ENCODE measurements at regions not wholly inside any gene's neighbourhood (a gene's known extent, or its start where the extent isn't known, plus 50 kb on each side); places are given as distances from the start of the nearest gene placed in this dataset. TPM values are rescaled to one million over a fixed set of nuclear protein-coding genes. Genes with fewer than 3 reads are reported as not detected.
"Not testable (repeated sequence)": the region's sequence is repeated elsewhere in the genome, so short reads cannot be mapped to it uniquely, and the experiment has no call there.

DNA sequence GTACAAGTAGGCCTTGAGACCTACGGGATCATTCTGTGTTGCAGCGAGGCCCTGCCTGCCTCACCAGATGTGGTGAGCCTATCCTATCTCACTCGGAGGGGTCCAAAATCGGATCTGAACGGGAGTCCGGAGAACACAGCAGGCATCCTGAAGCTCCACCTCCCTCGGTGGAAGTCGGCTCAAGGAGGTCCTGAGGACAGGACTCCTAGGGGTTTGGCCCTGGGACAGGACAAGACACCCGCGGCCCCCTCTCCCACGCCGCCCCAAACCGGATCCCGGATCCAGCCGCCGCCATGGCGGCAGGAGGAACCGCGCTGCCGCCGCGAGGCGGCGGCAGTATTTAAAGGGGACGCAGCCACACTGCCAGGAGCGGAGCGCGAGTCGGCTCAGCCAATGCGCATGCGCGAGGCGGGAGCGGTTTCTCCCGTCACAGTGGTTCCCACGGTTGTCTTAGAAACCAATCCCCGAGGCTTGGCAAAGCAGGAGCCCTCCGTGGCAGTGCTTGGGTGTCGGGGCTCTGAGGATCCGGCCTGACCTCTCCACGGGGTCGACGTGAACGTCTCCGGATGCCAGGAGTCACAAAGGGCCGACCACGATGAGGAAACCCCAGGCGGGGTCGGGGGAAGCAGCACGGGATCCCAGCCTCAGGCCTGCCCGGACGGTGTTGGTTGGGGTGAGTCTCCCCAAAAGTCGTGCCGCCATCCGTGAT lies 454.6 kb upstream of the ZNG1F start:
- H3K4me1 ChIP-seq (ENCODE audit: insufficient read depth); DNase-seq (ENCODE audit: extremely low spot score); H3K36me3 ChIP-seq (ENCODE audit: insufficient read depth); H3K4me3 ChIP-seq (ENCODE audit: low read depth, low read length): not testable (repeated sequence)
- H3K27ac ChIP-seq (ENCODE audit: low read depth) = peak overlapping the region; percentile 23
- WGBS = 7% methylated on average over 55 of the region's 55 CpGs

DNA sequence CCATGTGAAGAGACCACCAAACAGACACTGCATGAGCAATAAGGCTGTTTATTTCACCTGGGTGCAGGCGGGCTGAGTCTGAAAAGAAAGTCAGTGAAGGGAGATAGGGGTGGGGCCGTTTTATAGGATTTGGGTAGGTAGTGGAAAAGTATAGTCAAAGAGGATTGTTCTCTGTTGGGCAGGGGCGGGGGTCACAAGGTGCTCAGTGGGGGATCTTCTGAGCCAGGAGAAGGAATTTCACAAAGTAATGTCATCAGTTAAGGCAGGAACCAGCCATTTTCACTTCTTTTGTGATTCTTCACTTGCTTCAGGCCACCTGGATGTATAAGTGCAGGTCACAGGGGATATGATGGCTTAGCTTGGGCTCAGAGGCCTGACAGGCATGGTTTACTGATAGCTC lies 444.6 kb upstream of the ZNG1F start:
- 66% methylated on average over 3 of the region's 3 CpGs for WGBS
- not testable (repeated sequence) for H3K36me3 ChIP-seq (ENCODE audit: insufficient read depth); H3K4me1 ChIP-seq (ENCODE audit: insufficient read depth)

DNA sequence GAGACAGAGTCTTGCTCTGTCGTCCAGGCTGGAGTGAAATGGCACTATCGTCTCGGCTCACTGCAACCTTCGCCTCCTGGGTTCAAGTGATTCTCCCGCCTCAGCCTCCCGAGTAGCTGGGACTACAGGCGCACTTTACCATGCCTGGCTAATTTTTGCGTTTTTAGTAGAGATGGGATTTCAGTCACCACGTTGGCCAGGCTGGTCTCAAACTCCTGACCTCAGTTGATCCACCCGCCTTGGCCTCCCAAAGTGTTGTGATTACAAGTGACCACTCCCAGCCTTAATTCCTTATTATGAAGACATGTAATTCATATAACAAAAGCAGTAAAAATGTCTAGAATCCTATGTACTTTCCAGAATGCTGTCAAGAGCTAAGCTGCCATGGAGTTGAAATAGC lies 434.5 kb upstream of the ZNG1F start:
- DNase-seq (ENCODE audit: extremely low spot score); H3K4me3 ChIP-seq (ENCODE audit: low read depth, low read length); H3K4me1 ChIP-seq (ENCODE audit: insufficient read depth); H3K27ac ChIP-seq (ENCODE audit: low read depth); H3K36me3 ChIP-seq (ENCODE audit: insufficient read depth): not testable (repeated sequence)
- 90% methylated on average over 10 of the region's 10 CpGs for WGBS

More for the DNA sequence above, 444.6 kb upstream of the ZNG1F start:
- not testable (repeated sequence) for H3K27ac ChIP-seq (ENCODE audit: low read depth); H3K4me3 ChIP-seq (ENCODE audit: low read depth, low read length); DNase-seq (ENCODE audit: extremely low spot score)

DNA sequence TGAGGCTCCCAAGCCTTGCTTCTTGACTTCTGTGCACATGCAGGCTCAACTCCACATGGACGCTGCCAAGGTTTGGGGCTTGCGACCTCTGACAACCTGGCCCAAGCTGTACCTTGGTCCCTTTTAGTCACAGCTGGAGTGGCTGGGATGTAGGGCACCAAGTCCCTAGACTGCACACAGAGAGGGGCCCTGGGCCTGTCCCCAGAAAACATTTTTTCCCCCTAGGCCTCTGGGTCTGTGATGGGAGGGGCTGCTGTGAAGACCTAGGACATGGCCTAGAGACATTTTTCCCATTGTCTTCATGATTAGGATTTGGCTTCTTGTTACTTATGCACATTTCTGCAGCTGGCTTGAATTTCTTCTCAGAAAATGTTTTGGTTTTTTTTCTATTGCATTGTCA lies 430.1 kb upstream of the ZNG1F start:
- WGBS = 88% methylated on average over 2 of the region's 2 CpGs
- not testable (repeated sequence) for H3K4me3 ChIP-seq (ENCODE audit: low read depth, low read length); H3K27ac ChIP-seq (ENCODE audit: low read depth); DNase-seq (ENCODE audit: extremely low spot score); H3K4me1 ChIP-seq (ENCODE audit: insufficient read depth); H3K36me3 ChIP-seq (ENCODE audit: insufficient read depth)

DNA sequence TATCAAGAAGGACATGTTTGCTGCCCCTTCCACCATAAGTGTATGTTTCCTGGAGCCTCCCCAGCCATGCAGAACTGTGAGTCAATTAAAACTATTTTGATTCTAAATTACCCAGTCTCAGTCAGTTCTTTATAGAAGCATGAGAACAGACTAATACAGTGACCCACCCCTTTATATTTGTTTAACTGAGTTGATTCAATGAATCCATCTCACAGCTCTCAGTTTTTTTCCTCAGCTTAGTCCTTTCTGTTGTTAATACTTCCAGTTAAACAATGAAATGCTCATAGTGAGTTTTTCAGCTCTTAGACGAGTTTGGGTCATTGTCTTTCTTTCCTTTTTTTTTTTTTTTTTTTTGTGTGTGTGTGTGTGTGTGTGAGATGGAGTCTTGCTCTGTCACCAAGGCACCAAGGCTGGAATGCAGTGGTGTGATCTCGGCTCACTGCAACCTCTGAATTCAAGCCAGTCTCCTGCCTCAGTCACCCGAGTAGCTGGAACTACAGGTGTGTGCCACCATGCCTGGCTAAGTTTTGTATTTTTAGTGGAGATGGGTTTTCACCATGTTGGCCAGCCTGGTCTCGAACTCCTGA lies 417.9 kb upstream of the ZNG1F start:
- DNase-seq (ENCODE audit: extremely low spot score); H3K4me1 ChIP-seq (ENCODE audit: insufficient read depth); H3K27ac ChIP-seq (ENCODE audit: low read depth); H3K4me3 ChIP-seq (ENCODE audit: low read depth, low read length); H3K36me3 ChIP-seq (ENCODE audit: insufficient read depth): not testable (repeated sequence)
- 90% methylated on average over 2 of the region's 4 CpGs for WGBS

DNA sequence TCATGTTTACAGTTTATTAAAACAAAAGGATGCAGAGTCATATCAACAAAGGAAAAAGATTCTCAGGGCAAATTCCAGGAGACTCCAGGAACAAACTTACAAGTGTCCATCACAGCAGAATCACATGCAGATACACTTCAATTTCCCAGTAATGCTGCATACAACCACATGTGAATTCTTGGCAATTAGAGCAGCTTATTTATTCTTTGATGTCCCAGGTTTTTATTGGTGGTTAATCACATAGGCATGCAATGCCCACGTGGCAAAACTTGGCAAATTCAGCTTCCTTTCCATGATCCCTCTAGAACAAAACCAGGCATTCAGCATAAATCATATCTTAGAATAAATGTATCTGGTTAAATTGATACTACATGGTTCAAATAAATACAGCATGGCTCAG lies 376.5 kb upstream of the ZNG1F start:
- not testable (repeated sequence) for H3K27ac ChIP-seq (ENCODE audit: low read depth); H3K4me1 ChIP-seq (ENCODE audit: insufficient read depth); DNase-seq (ENCODE audit: extremely low spot score); H3K36me3 ChIP-seq (ENCODE audit: insufficient read depth); H3K4me3 ChIP-seq (ENCODE audit: low read depth, low read length)
- WGBS = 12% methylated on average over 1 of the region's 1 CpG

Small RNAs in the stretch of these regions (small RNA-seq; reads per million reads assigned to genes)
- not detected for gene AL591926.1
- not detected for gene AL591926.4
- not detected for gene AL591926.5
- gene AL591926.6 = not detected
- not detected for gene AL591926.8
- gene AL591926.9 = not detected
- gene RF00019 = not detected
- not detected for gene RF00156
- not detected for gene RN7SL565P

Data from urinary bladder (tissue), 4 donors.